ENCODE measurements at regions not wholly inside any gene's neighbourhood (a gene's known extent, or its start where the extent isn't known, plus 50 kb on each side); places are given as distances from the start of the nearest gene placed in this dataset.

DNA sequence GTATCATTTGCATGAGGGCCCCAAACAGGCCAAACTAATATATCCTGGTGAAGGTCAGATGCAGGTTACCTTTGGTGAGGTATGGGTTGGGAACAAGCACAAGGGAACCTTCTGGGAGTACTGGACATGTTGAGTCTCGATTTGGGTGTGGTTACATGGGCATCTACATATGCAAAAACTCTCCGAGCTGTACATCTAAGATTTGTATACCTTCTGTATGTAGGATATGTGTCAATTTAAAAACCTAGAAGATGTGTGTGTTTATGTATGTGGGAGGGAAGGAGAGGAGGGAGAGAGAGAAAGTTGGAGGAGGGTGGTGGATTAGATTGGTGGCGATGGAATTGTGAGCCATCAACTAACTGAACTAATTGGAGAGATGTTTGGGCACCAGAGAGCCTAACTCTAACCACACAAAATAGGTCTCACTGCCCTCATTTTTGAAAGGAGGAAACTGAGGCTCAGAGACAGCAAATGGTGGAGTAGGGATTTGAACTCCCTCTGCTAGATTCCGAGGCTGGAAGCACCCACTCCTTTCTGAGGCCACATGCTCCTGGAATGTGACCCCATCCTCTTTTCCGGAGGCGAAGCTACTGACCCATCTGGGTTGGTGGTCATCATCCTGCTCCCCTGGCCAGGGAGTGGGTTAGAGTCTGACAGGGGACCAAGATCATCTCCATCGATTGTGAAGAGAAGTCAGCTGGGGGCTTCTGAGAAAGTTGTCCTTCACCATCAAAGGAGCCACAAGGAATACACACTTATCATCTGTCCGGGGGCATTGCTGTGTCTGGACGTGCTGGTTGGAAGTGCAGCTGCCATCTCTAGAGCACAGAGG is 107.3 kb upstream of the MYCN start:
- TF ChIP-seq, protein P1, sequence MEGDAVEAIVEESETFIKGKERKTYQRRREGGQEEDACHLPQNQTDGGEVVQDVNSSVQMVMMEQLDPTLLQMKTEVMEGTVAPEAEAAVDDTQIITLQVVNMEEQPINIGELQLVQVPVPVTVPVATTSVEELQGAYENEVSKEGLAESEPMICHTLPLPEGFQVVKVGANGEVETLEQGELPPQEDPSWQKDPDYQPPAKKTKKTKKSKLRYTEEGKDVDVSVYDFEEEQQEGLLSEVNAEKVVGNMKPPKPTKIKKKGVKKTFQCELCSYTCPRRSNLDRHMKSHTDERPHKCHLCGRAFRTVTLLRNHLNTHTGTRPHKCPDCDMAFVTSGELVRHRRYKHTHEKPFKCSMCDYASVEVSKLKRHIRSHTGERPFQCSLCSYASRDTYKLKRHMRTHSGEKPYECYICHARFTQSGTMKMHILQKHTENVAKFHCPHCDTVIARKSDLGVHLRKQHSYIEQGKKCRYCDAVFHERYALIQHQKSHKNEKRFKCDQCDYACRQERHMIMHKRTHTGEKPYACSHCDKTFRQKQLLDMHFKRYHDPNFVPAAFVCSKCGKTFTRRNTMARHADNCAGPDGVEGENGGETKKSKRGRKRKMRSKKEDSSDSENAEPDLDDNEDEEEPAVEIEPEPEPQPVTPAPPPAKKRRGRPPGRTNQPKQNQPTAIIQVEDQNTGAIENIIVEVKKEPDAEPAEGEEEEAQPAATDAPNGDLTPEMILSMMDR (IDR thresholded peaks at IDR 0.05 in 4 of 5, conservative IDR thresholded peaks at IDR 0.05 in 1 of 5) = no peak
- TF ChIP-seq POLR2A (IDR thresholded peaks at IDR 0.05) = no peak
